Chondrocyte (in vitro differentiated cells): ENCODE measurements at regions not wholly inside any gene's neighbourhood (a gene's known extent, or its start where the extent isn't known, plus 50 kb on each side); places are given as distances from the start of the nearest gene placed in this dataset.

ENCODE experiments used
- DNase-seq: peaks from one replicate; pipeline ENCODE4 v3.0.0; 2021; ENCODE audit warnings: mixed read lengths, low spot score
- H3K27ac Mint-ChIP-seq: one replicate; pipeline ENCODE4 v1.8.0; 2021; ENCODE audit warnings: mild to moderate bottlenecking, moderate library complexity, mixed read lengths; ENCODE audit not compliant: unreplicated experiment
- H3K27me3 Mint-ChIP-seq: 2 replicates; pipeline ENCODE4 v1.8.0; 2021; ENCODE audit warnings: low read depth, mixed read lengths
- H3K36me3 Mint-ChIP-seq: 2 replicates; pipeline ENCODE4 v1.8.0; 2021; ENCODE audit warnings: low read depth, mixed read lengths
- H3K4me1 Mint-ChIP-seq: 2 replicates; pipeline ENCODE4 v1.8.0; 2021; ENCODE audit warnings: low read depth, mild to moderate bottlenecking, mixed read lengths
- H3K4me3 Mint-ChIP-seq: one replicate; pipeline ENCODE4 v1.8.0; 2021; ENCODE audit warnings: mild to moderate bottlenecking, moderate library complexity, mixed read lengths; ENCODE audit not compliant: unreplicated experiment
- H3K9me3 Mint-ChIP-seq: 2 replicates; pipeline ENCODE4 v1.8.0; 2021; ENCODE audit warnings: low read depth, mixed read lengths
- TF ChIP-seq, protein P1 (sequence below): fragments of 200-600 bp; sonication (generic); IDR thresholded peaks from 2 replicates; pipeline ENCODE4 v1.5.0; 2021; ENCODE audit warnings: antibody characterized with exemption, mild to moderate bottlenecking, moderate library complexity

DNA sequence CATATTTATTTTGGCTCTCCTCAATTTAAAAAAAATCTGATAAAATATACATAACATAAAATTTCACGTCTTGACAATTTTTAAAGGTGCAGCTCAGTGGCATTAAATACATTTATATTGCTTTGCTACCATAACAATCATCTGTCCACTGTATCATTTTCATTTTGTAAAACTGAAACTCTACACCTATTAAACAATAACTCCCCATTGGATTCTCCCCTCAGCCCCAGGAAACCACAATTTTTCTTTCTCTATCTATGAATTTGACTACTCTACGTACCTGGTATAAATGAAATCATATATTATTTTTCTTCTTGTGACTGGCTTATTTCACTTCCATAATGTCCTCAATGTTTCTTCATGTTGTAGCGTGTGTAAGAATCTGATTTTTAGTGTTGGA, 563.5 kb downstream of the PRR16 start:
- DNase-seq, result no peak
- Mint-ChIP-seq H3K9me3 (no peaks in the 10 kb centered on the region), H3K36me3 (no peaks in the 10 kb centered on the region), H3K27me3 (peaks cover 4% of the 10 kb centered on the region), H3K4me1 (peaks cover 8% of the 10 kb centered on the region), H3K4me3 (no peak overlapping the region), H3K27ac (no peak overlapping the region)
- TF ChIP-seq, protein P1, sequence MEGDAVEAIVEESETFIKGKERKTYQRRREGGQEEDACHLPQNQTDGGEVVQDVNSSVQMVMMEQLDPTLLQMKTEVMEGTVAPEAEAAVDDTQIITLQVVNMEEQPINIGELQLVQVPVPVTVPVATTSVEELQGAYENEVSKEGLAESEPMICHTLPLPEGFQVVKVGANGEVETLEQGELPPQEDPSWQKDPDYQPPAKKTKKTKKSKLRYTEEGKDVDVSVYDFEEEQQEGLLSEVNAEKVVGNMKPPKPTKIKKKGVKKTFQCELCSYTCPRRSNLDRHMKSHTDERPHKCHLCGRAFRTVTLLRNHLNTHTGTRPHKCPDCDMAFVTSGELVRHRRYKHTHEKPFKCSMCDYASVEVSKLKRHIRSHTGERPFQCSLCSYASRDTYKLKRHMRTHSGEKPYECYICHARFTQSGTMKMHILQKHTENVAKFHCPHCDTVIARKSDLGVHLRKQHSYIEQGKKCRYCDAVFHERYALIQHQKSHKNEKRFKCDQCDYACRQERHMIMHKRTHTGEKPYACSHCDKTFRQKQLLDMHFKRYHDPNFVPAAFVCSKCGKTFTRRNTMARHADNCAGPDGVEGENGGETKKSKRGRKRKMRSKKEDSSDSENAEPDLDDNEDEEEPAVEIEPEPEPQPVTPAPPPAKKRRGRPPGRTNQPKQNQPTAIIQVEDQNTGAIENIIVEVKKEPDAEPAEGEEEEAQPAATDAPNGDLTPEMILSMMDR, result no peak

DNA sequence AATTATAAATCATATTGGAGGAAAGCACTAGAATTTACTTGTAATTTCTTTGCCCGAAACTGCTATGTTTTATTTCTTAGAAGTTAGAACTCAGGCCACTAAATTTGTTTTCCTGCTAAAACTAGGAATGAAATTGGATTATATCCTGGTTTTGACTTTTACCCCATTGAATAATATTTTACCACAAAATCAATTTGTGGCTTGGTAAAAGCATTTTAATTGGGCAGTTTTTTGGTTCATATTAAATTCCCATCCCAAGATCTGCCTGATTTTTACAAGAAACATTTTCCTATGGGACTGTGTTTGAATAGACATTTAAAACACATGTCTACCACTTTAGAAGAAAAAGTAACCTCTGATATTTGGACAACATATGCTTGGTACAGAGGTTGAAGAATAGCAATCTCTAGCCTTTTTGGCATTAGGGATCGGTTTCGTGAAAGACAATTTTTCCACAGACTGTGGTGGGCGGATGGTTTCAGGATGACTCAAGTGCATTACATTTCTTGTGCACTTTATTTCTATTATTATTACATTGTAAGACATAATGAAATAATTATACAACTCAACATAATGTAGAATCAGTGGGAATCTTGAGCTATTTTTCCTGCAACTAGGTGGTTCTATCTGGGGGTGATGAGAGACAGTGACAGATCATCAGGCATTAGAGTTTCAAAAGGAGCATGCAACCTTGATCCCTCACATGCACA, 565.6 kb downstream of the PRR16 start:
- H3K27ac Mint-ChIP-seq, result no peak overlapping the region
- H3K36me3 Mint-ChIP-seq, result no peaks in the 10 kb centered on the region
- peaks cover 8% of the 10 kb centered on the region for H3K4me1 Mint-ChIP-seq
- no peaks in the 10 kb centered on the region for H3K9me3 Mint-ChIP-seq
- no peak overlapping the region for H3K4me3 Mint-ChIP-seq
- DNase-seq, result no peak
- H3K27me3 Mint-ChIP-seq, result no peaks in the 10 kb centered on the region
- TF ChIP-seq, protein P1, result no peak

DNA sequence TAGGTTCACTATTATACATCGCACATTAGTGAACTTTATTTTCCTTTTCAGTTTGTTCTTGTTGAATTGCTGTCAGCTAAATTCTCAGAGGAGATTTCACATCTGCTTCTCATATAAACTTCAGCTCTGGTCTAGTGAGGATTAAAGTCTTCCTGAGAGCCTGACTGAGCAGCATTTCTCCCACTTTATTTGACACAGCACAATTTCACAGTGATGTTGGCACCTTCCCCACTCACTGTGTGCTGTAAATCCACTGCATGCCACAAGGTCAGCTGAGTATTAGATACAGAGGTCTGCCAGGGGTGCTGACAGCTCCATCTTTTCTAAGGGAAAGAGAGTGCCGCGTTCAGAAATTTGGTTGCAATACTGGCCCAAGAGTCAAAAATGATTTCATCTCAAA, 567.4 kb downstream of the PRR16 start:
- DNase-seq, result no peak
- TF ChIP-seq, protein P1, result no peak
- H3K4me3 Mint-ChIP-seq, result no peak overlapping the region
- no peaks in the 10 kb centered on the region for H3K27me3 Mint-ChIP-seq
- H3K4me1 Mint-ChIP-seq, result peaks cover 8% of the 10 kb centered on the region
- no peaks in the 10 kb centered on the region for H3K9me3 Mint-ChIP-seq
- no peak overlapping the region for H3K27ac Mint-ChIP-seq
- no peaks in the 10 kb centered on the region for H3K36me3 Mint-ChIP-seq

DNA sequence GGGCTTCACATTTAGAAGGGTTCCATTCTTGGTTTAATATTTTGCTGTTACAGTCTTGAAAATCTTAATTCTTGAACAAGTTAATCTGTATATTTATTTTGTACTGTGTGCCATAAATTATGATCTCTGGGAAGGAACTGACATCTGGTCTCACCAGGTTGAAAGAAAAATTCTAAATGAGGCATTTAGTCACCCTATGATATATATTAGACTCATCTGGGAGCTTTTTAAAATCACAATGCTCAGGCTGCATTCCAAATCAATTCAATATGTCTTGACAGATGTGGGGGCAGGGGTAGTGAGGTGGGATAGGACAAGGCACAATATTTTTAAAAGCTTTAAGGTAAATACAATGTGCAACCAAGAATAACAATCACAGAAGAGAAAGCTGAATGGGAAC, 569.2 kb downstream of the PRR16 start:
- no peaks in the 10 kb centered on the region for H3K36me3 Mint-ChIP-seq
- H3K4me3 Mint-ChIP-seq, result no peak overlapping the region
- H3K27ac Mint-ChIP-seq, result no peak overlapping the region
- TF ChIP-seq, protein P1, result no peak
- peaks cover 8% of the 10 kb centered on the region for H3K4me1 Mint-ChIP-seq
- peaks cover 4% of the 10 kb centered on the region for H3K27me3 Mint-ChIP-seq
- H3K9me3 Mint-ChIP-seq, result no peaks in the 10 kb centered on the region
- no peak for DNase-seq

DNA sequence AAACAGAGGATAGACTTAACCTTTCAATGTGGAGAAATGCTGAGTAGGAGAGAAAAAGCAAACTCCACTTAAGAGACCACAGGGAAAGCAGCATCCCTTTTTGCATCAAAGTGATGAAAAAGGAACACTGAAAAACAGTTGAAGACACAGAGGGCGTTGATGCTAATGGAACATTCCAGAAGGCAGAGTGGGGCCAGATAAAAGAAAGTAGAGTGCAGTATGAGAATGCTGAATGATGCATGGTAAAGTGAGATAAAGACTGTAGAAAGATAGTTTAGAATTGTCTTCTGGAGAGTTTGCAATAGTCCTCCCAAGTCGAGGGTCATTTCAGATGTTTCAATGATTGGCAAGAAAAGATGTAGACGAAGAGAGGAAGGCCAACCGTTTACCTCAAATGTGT, 574.3 kb downstream of the PRR16 start:
- no peaks in the 10 kb centered on the region for H3K4me1 Mint-ChIP-seq
- peaks cover 11% of the 10 kb centered on the region for H3K27me3 Mint-ChIP-seq
- H3K9me3 Mint-ChIP-seq, result peaks cover 6% of the 10 kb centered on the region
- no peak overlapping the region for H3K4me3 Mint-ChIP-seq
- H3K27ac Mint-ChIP-seq, result no peak overlapping the region
- DNase-seq, result no peak
- TF ChIP-seq, protein P1, result no peak
- H3K36me3 Mint-ChIP-seq, result no peaks in the 10 kb centered on the region
